ENCODE measurements at regions not wholly inside any gene's neighbourhood (a gene's known extent, or its start where the extent isn't known, plus 50 kb on each side); places are given as distances from the start of the nearest gene placed in this dataset.

DNA sequence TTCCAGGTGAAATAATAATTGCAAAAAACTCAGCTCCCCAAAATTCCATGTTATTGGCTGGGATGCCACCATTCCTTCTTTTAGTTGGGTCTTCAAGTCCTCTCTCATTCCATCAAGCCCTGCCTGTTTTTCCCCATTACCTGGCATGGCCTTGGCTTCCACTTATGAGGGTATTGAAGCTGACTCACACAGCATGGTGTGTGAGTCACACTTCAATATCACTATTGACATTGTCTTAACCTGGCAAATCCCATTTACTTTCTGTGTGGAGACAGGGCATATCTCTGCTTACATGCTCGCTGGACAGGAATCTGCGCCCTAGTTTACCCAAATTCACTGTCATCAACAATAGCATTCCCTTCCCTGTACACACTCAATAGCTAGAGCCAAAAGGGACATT lies 1806.8 kb downstream of the BRINP3 start:
- no peak overlapping the region for H4K5ac ChIP-seq (ENCODE audit: low read length)
- H2BK120ac ChIP-seq (ENCODE audit: low read depth, low read length): no peak overlapping the region
- no peaks in the 10 kb centered on the region for H3K27me3 ChIP-seq (ENCODE audit: insufficient read depth, low read length, poor library complexity)
- no peak overlapping the region for H3K23ac ChIP-seq (ENCODE audit: low read length)
- H3K4me1 ChIP-seq (ENCODE audit: control insufficient read depth, low read depth, low read length): no peaks in the 10 kb centered on the region
- H2AK5ac ChIP-seq (ENCODE audit: low read length): no peak overlapping the region
- no peak overlapping the region for H3K56ac ChIP-seq (ENCODE audit: low read length)
- H3K27ac ChIP-seq (ENCODE audit: low read depth, low read length): no peak overlapping the region
- no peaks in the 10 kb centered on the region for H3K36me3 ChIP-seq (ENCODE audit: control insufficient read depth, insufficient read depth, low read length)
- H3K4ac ChIP-seq (ENCODE audit: low read depth, low read length): no peak overlapping the region
- no peak overlapping the region for H4K8ac ChIP-seq (ENCODE audit: low read depth, low read length)
- H3K4me2 ChIP-seq (ENCODE audit: low read length): no peak overlapping the region
- no peak overlapping the region for H2BK15ac ChIP-seq (replicated peaks; ENCODE audit: low read depth)
- H3K18ac ChIP-seq (ENCODE audit: low read length): no peak overlapping the region
- peak; percentile 1 for DNase-seq
- H2BK5ac ChIP-seq (ENCODE audit: low read length): no peak overlapping the region
- no peak overlapping the region for H3K4me3 ChIP-seq (ENCODE audit: low read length)
- H3K79me1 ChIP-seq (ENCODE audit: low read length): no peaks in the 10 kb centered on the region
- H3K9ac ChIP-seq (ENCODE audit: low read length): no peak overlapping the region
- WGBS (ENCODE audit: extremely low coverage, insufficient coverage, low lambda C conversion rate): no CpG with 5 or more reads among the region's 2 CpGs
- H3K79me2 ChIP-seq (ENCODE audit: control insufficient read depth, insufficient read depth, low read length): no peaks in the 10 kb centered on the region

DNA sequence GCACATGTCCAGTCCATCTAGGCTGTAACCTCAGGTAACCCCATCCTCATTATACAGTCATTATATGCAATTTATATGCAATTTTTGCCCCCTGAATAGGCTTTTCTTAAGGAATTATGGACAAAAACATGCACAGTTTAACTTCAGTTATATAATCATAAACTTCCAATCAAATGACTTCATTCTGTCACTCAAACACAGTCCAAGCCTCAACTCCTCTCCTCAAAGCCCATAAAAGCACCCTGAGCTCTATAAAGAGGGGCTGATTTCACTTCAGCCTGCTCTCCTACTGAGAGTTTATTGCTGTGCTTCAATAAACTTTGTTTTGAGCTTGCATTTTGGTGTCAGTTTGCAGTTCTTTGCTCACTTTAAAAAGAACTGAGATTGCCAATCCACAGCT lies 1805.5 kb downstream of the BRINP3 start:
- Histone ChIP-seq H3K4ac (ENCODE audit: low read depth, low read length) (no peak overlapping the region), H3K4me2 (ENCODE audit: low read length) (no peak overlapping the region), H2AK5ac (ENCODE audit: low read length) (no peak overlapping the region), H3K27ac (ENCODE audit: low read depth, low read length) (no peak overlapping the region), H3K18ac (ENCODE audit: low read length) (no peak overlapping the region), H3K27me3 (ENCODE audit: insufficient read depth, low read length, poor library complexity) (no peaks in the 10 kb centered on the region), H4K5ac (ENCODE audit: low read length) (no peak overlapping the region), H3K56ac (ENCODE audit: low read length) (no peak overlapping the region), H3K9ac (ENCODE audit: low read length) (no peak overlapping the region), H2BK5ac (ENCODE audit: low read length) (no peak overlapping the region), H3K79me1 (ENCODE audit: low read length) (no peaks in the 10 kb centered on the region), H2BK120ac (ENCODE audit: low read depth, low read length) (no peak overlapping the region), H4K8ac (ENCODE audit: low read depth, low read length) (no peak overlapping the region), H2BK15ac (replicated peaks; ENCODE audit: low read depth) (no peak overlapping the region), H3K4me1 (ENCODE audit: control insufficient read depth, low read depth, low read length) (no peaks in the 10 kb centered on the region), H3K79me2 (ENCODE audit: control insufficient read depth, insufficient read depth, low read length) (no peaks in the 10 kb centered on the region), H3K4me3 (ENCODE audit: low read length) (no peak overlapping the region), H3K36me3 (ENCODE audit: control insufficient read depth, insufficient read depth, low read length) (no peaks in the 10 kb centered on the region), H3K23ac (ENCODE audit: low read length) (no peak overlapping the region)
- no peak for DNase-seq

- Histone ChIP-seq H3K4me2 (ENCODE audit: low read length) (no peak overlapping the region), H3K27me3 (ENCODE audit: insufficient read depth, low read length, poor library complexity) (no peaks in the 10 kb centered on the region), H4K5ac (ENCODE audit: low read length) (no peak overlapping the region), H2BK120ac (ENCODE audit: low read depth, low read length) (no peak overlapping the region), H2BK5ac (ENCODE audit: low read length) (no peak overlapping the region), H3K23ac (ENCODE audit: low read length) (no peak overlapping the region), H3K4me3 (ENCODE audit: low read length) (no peak overlapping the region), H3K27ac (ENCODE audit: low read depth, low read length) (no peak overlapping the region), H2BK15ac (replicated peaks; ENCODE audit: low read depth) (no peak overlapping the region), H3K36me3 (ENCODE audit: control insufficient read depth, insufficient read depth, low read length) (no peaks in the 10 kb centered on the region), H2AK5ac (ENCODE audit: low read length) (no peak overlapping the region), H3K18ac (ENCODE audit: low read length) (no peak overlapping the region), H3K79me2 (ENCODE audit: control insufficient read depth, insufficient read depth, low read length) (no peaks in the 10 kb centered on the region), H4K8ac (ENCODE audit: low read depth, low read length) (no peak overlapping the region), H3K9ac (ENCODE audit: low read length) (no peak overlapping the region), H3K4me1 (ENCODE audit: control insufficient read depth, low read depth, low read length) (no peaks in the 10 kb centered on the region), H3K56ac (ENCODE audit: low read length) (no peak overlapping the region), H3K79me1 (ENCODE audit: low read length) (no peaks in the 10 kb centered on the region), H3K4ac (ENCODE audit: low read depth, low read length) (no peak overlapping the region)
- peak; percentile 49 for DNase-seq
- WGBS (ENCODE audit: extremely low coverage, insufficient coverage, low lambda C conversion rate): no CpG with 5 or more reads among the region's 4 CpGs
Measured at GRCh38 chr1:188689542-188689941, 1788.1 kb downstream of the BRINP3 start.

- Histone ChIP-seq H3K27me3 (ENCODE audit: insufficient read depth, low read length, poor library complexity) (no peaks in the 10 kb centered on the region), H4K5ac (ENCODE audit: low read length) (no peak overlapping the region), H3K36me3 (ENCODE audit: control insufficient read depth, insufficient read depth, low read length) (no peaks in the 10 kb centered on the region), H3K4me3 (ENCODE audit: low read length) (no peak overlapping the region), H2BK15ac (replicated peaks; ENCODE audit: low read depth) (no peak overlapping the region), H2BK120ac (ENCODE audit: low read depth, low read length) (no peak overlapping the region), H3K79me1 (ENCODE audit: low read length) (no peaks in the 10 kb centered on the region), H3K4ac (ENCODE audit: low read depth, low read length) (no peak overlapping the region), H3K18ac (ENCODE audit: low read length) (no peak overlapping the region), H2AK5ac (ENCODE audit: low read length) (no peak overlapping the region), H3K4me2 (ENCODE audit: low read length) (no peak overlapping the region), H2BK5ac (ENCODE audit: low read length) (no peak overlapping the region), H3K79me2 (ENCODE audit: control insufficient read depth, insufficient read depth, low read length) (no peaks in the 10 kb centered on the region), H3K56ac (ENCODE audit: low read length) (no peak overlapping the region), H3K4me1 (ENCODE audit: control insufficient read depth, low read depth, low read length) (no peaks in the 10 kb centered on the region), H3K27ac (ENCODE audit: low read depth, low read length) (no peak overlapping the region), H3K9ac (ENCODE audit: low read length) (no peak overlapping the region), H3K23ac (ENCODE audit: low read length) (no peak overlapping the region), H4K8ac (ENCODE audit: low read depth, low read length) (no peak overlapping the region)
- WGBS (ENCODE audit: extremely low coverage, insufficient coverage, low lambda C conversion rate): no CpG with 5 or more reads among the region's 2 CpGs
- DNase-seq: no peak
Measured at GRCh38 chr1:188700116-188700515, 1777.5 kb downstream of the BRINP3 start.

DNA sequence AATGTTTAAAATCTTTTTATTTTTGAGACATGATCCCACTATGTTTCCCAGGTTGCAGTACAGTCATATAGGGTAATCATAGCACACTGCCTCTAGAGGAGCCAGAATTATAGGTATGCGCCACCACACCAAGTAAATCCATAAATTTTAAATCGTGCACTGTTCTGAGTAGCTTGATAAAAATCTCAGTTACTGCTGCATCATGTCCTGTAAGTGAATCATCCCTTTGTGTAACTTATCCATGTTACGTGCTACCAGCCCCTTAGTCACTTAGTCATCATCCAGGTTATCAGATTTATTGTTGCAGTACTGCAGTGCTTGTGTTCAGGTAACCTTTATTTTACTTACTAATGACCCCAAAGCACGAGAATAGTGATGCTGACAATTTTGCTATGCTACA lies 1770.9 kb downstream of the BRINP3 start:
- Histone ChIP-seq H2BK120ac (ENCODE audit: low read depth, low read length) (no peak overlapping the region), H3K79me1 (ENCODE audit: low read length) (no peaks in the 10 kb centered on the region), H3K23ac (ENCODE audit: low read length) (no peak overlapping the region), H3K4ac (ENCODE audit: low read depth, low read length) (no peak overlapping the region), H3K4me1 (ENCODE audit: control insufficient read depth, low read depth, low read length) (no peaks in the 10 kb centered on the region), H3K27me3 (ENCODE audit: insufficient read depth, low read length, poor library complexity) (no peaks in the 10 kb centered on the region), H3K9ac (ENCODE audit: low read length) (no peak overlapping the region), H3K18ac (ENCODE audit: low read length) (no peak overlapping the region), H3K56ac (ENCODE audit: low read length) (no peak overlapping the region), H4K5ac (ENCODE audit: low read length) (no peak overlapping the region), H3K36me3 (ENCODE audit: control insufficient read depth, insufficient read depth, low read length) (no peaks in the 10 kb centered on the region), H2BK5ac (ENCODE audit: low read length) (no peak overlapping the region), H2AK5ac (ENCODE audit: low read length) (no peak overlapping the region), H3K4me2 (ENCODE audit: low read length) (no peak overlapping the region), H4K8ac (ENCODE audit: low read depth, low read length) (no peak overlapping the region), H2BK15ac (replicated peaks; ENCODE audit: low read depth) (no peak overlapping the region), H3K4me3 (ENCODE audit: low read length) (no peak overlapping the region), H3K27ac (ENCODE audit: low read depth, low read length) (no peak overlapping the region), H3K79me2 (ENCODE audit: control insufficient read depth, insufficient read depth, low read length) (no peaks in the 10 kb centered on the region)
- no peak for DNase-seq
- no CpG with 5 or more reads among the region's 4 CpGs for WGBS (ENCODE audit: extremely low coverage, insufficient coverage, low lambda C conversion rate)

GRCh38 chr1:188708795-188709535 lies 1768.7 kb downstream of the BRINP3 start:
- H3K4me3 ChIP-seq (ENCODE audit: low read length): no peak overlapping the region
- no peak overlapping the region for H3K23ac ChIP-seq (ENCODE audit: low read length)
- no peaks in the 10 kb centered on the region for H3K79me1 ChIP-seq (ENCODE audit: low read length)
- no peak overlapping the region for H3K27ac ChIP-seq (ENCODE audit: low read depth, low read length)
- H3K4me1 ChIP-seq (ENCODE audit: control insufficient read depth, low read depth, low read length): no peaks in the 10 kb centered on the region
- H3K4ac ChIP-seq (ENCODE audit: low read depth, low read length): no peak overlapping the region
- H4K8ac ChIP-seq (ENCODE audit: low read depth, low read length): no peak overlapping the region
- H2BK5ac ChIP-seq (ENCODE audit: low read length): no peak overlapping the region
- H3K4me2 ChIP-seq (ENCODE audit: low read length): no peak overlapping the region
- no peaks in the 10 kb centered on the region for H3K27me3 ChIP-seq (ENCODE audit: insufficient read depth, low read length, poor library complexity)
- no CpG with 5 or more reads among the region's 4 CpGs for WGBS (ENCODE audit: extremely low coverage, insufficient coverage, low lambda C conversion rate)
- no peak overlapping the region for H3K9ac ChIP-seq (ENCODE audit: low read length)
- DNase-seq: no peak
- no peak overlapping the region for H3K18ac ChIP-seq (ENCODE audit: low read length)
- H2AK5ac ChIP-seq (ENCODE audit: low read length): no peak overlapping the region
- H2BK120ac ChIP-seq (ENCODE audit: low read depth, low read length): no peak overlapping the region
- H4K5ac ChIP-seq (ENCODE audit: low read length): no peak overlapping the region
- no peak overlapping the region for H2BK15ac ChIP-seq (replicated peaks; ENCODE audit: low read depth)
- H3K56ac ChIP-seq (ENCODE audit: low read length): no peak overlapping the region
- H3K79me2 ChIP-seq (ENCODE audit: control insufficient read depth, insufficient read depth, low read length): no peaks in the 10 kb centered on the region
- no peaks in the 10 kb centered on the region for H3K36me3 ChIP-seq (ENCODE audit: control insufficient read depth, insufficient read depth, low read length)
